GM12892 (cell line): ENCODE measurements at regions not wholly inside any gene's neighbourhood (a gene's known extent, or its start where the extent isn't known, plus 50 kb on each side); places are given as distances from the start of the nearest gene placed in this dataset.

Experiments used
- DNase-seq: peaks from one replicate; pipeline ENCODE4 v3.0.0; 2011; ENCODE audit not compliant: insufficient read length
- FAIRE-seq: peaks from 2 replicates; lab custom pipeline; 2011; peaks lifted over from hg19 to GRCh38; lab: Jason Lieb, UNC
- POLR2A ChIP-seq: IDR thresholded peaks from 2 replicates; pipeline ENCODE4 v1.6.1; 2011; ENCODE audit warnings: low read depth, low read length, control low read depth
- POLR2AphosphoS5 ChIP-seq: IDR thresholded peaks from 2 replicates; pipeline ENCODE4 v1.6.1; 2011; ENCODE audit warnings: low read depth, low read length, control low read depth
- TAF1 ChIP-seq: IDR thresholded peaks from 2 replicates; pipeline ENCODE4 v1.6.1; 2011; ENCODE audit warnings: low read depth, mild to moderate bottlenecking, control low read depth, low read length, borderline replicate concordance

DNA sequence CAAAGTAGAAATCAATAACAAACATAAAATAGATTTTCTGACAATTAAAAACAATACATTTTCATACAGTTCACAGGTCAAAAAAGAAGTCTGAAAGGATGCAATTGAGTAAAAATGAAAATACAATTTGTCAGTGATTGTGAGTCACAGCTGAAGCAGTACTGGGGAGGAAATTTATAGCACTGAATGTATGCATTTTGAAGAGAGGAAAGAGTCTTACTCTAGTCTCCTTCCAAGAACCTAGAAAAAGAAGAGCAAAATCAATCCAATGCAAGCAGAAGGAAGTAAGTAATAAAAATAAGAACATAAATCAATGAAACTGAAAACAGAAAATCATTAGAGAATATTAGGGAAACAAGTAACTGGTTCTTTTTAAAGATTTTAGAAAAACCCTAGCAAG lies 507.2 kb upstream of the IGFBP3 start:
- FAIRE-seq (no peak), DNase-seq (no peak)
- TF ChIP-seq POLR2A = no peak
- TF ChIP-seq TAF1 = no peak
- TF ChIP-seq POLR2AphosphoS5 = no peak

DNA sequence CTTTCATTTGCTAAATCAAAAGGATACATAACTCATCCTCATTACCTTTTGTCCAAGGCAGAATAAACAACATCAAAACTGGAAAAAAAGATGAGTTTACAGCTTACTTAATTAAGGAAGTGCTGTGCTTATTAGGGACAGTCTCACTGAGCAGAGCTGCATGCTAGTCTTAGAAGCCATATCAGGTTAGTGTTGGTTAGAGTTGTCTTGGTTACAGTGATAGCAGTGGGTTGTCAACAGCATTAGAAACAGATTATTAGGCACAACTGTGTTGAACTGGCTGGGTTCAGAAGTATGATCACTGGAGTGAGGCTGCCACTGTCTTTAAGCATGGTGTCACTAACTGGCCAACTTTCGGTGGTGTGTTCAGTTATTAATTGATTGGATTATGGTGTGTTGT lies 503.9 kb upstream of the IGFBP3 start:
- FAIRE-seq = no peak
- no peak for TF ChIP-seq POLR2AphosphoS5
- TF ChIP-seq TAF1 = no peak
- no peak for TF ChIP-seq POLR2A
- DNase-seq = no peak

DNA sequence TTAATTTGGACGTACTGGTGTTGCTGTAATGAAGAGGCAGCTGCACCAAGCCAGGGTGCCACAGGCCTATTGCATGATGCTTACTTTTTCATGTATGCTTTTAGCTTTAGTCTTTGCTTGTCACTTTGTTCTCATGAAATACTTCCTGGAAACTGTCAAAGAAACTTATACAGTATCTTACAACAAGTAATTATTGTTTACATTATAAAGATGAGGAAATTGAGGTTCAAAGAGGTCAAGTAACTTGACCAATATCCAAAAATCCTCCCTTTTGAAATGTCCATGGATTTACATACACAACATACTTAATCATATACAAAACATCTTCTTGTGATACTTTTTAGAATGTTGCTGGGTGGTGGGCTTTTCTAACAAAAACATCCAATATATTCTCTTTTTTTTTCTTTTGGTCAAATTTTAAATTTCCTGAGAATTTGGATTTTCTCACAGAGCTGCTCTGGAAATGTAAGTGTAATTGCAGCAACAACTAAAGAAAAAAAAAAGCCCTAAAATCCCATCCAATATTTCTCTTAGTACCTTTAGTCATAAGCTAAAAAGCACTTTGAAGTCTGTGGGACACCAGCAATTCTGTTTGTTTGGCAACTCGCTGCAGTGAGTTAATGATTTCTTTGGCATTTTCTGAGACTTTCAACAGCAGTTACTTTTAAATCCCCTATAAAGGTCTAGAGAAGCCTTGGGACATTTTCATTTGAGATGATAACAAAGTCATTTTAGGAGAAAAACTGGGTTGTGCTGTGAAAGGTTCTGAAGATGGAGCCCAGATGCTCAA lies 500.6 kb upstream of the IGFBP3 start:
- TF ChIP-seq POLR2AphosphoS5 = no peak
- TF ChIP-seq TAF1 = no peak
- TF ChIP-seq POLR2A = no peak
- no peak for FAIRE-seq
- no peak for DNase-seq

DNA sequence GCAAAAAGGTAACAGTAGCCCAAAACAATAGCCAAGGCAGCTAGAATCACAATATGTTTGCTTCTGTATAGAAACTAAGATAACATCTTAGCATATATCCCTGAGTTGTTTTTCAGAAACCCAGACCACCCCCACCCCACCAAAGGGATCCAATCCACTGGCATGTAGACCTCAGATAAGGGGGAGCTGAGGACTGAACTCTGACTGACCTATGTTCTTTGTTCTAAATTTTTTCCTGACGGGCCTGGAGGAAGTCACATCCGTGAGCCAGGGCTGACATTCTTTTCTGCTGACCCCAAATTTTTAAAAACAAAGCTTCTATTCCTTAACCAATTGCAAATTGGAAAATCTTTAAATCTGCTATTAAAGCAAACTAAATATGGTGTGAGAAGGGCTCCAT lies 493.9 kb upstream of the IGFBP3 start:
- TF ChIP-seq POLR2AphosphoS5 (no peak), POLR2A (no peak), TAF1 (no peak)
- DNase-seq = no peak
- FAIRE-seq = no peak

DNA sequence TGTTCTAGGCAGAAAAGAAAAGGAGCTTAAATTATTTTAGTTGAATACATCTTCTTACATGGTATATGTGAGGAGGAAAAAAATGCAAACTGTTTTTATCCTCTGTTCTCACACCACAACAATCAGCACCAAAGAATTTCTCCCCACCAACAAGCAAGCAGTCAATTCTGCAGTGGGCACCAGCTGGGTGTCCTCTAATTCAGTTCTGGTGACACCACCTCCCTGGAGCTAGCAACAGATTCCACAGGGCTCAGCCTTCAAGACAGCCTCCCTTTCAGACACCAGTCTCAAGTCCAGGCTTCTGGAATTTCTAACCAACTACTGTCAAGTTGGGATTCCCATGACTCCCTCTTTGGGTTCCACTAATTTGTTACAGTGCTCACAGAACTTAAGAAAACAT lies 490.2 kb upstream of the IGFBP3 start:
- FAIRE-seq (no peak), DNase-seq (no peak)
- TF ChIP-seq POLR2A (no peak), POLR2AphosphoS5 (no peak), TAF1 (no peak)

DNA sequence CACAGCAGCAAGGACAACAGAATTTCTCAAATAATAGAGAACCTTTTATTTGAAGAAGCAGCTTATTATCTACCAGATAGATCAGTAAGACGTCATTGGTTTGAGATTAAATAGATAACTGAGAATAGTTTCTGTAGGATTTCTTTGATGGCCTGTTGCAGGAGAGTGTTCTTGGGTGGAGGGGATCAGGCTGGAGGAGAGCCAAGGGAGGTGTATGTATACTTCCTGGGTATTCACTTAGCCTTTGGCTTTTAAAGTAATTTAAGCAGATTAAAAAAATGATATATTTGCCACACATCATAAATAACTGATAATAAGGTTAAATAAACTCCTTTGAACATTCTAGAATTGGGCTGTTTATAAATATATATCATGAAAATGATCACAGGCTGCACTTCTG lies 486.1 kb upstream of the IGFBP3 start:
- no peak for DNase-seq
- no peak for FAIRE-seq
- TF ChIP-seq POLR2AphosphoS5 = no peak

DNA sequence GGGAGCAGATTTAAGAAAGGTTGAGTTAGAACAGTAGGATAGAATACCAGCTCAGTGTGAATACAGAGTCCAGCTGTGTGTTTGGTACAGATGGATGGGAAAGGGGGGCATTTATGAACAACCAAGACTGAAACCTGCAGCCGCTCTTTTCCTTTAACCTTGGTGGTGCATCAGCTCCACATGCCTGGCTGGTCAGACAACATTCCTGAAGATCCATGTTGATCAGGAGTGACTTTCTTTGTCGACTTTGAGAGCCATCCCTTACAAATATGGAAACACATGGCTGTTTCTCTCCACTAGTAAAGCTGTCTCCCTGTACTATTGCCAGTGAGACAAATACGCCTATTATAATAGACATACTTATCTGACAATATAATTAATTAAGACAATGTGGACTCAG lies 476.5 kb upstream of the IGFBP3 start:
- DNase-seq (no peak), FAIRE-seq (no peak)
- TF ChIP-seq POLR2A (no peak), POLR2AphosphoS5 (no peak), TAF1 (no peak)

DNA sequence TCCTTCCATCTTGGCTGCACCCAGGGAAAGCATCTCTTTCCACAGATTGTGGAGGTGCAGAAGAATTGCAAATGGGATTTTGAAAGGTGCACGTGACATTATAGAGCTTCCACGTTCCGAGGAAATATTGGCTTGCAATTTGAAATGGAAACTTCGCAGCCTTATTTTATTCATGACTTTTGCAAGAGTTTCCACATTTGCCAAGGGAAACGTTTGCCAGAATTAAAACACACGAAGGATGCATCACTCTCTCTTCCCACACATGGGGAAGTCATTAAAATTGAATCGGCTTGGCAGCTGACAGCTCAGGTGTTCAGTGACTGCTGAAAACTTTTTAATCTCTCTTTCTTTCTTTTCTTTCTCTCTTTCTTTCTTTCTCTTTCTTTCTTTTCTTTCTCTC lies 475.4 kb upstream of the IGFBP3 start:
- TF ChIP-seq POLR2A (no peak), TAF1 (no peak), POLR2AphosphoS5 (no peak)
- FAIRE-seq (no peak), DNase-seq (no peak)

DNA sequence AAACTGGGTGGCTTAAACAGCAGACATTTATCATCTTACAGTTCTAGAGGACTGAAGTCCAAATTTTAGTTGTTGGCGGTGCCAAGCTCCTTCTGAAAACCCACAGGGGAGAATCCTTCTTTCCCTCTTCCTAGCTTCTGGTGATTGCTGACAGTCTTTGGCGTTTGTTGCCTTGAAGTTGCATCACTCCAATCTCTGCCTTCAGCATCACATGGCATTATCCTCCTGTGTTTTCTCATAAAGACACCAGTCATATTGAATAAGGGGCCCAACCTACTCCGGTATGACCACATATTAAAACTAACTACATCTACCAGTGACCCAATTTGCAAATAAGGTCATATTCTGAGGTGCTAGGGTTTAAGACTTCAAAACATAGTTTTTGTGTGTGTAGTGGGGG lies 472.1 kb upstream of the IGFBP3 start:
- no peak for FAIRE-seq
- TF ChIP-seq POLR2AphosphoS5 (no peak), POLR2A (no peak), TAF1 (no peak)
- no peak for DNase-seq

DNA sequence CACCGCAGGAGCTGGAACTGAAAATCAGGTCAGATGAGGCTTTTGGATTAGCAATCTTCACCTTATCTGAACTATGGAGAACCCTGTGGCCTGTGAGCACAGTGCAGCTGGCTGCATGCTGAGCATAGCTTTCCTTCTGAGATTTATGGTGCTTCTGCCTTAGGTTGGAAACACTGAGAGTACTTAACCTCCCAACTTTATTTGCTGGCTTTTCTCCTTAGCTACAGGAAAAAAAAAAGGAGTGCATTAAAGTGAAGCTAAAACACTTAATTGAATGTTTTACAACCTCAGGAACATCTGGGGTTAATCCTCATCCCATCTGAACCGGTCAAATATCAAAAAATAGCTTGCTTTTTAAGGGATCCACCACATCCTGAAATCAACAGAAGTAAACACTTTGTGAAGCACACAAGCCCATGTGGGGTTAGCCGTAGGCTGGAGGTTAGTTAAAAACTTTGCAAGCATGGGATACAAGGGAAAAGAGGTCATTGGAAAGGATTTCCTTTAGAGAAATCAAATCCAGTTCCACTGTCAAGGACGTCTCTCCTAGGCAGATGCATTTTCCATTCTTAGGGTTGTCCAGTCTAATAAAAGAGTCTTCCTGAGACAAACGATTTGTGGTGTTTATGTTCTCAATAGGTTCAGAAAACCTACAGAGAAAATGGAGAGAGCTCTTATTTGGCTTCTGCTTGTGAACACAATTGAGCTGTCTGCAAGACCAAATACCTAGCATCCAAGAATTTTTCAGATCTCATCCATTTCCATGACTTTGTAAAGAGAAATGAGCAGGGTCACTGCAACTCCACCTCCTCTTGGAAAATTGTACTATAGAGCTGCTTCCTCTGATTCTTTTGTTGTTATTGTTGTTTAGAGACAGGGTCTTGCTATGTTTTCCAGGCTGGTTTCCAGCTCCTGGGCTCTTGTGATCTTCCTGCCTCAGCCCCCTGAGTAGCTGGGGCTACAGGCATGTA lies 470.4 kb upstream of the IGFBP3 start:
- TF ChIP-seq POLR2A (no peak), POLR2AphosphoS5 (no peak), TAF1 (no peak)
- DNase-seq (no peak), FAIRE-seq (no peak)

DNA sequence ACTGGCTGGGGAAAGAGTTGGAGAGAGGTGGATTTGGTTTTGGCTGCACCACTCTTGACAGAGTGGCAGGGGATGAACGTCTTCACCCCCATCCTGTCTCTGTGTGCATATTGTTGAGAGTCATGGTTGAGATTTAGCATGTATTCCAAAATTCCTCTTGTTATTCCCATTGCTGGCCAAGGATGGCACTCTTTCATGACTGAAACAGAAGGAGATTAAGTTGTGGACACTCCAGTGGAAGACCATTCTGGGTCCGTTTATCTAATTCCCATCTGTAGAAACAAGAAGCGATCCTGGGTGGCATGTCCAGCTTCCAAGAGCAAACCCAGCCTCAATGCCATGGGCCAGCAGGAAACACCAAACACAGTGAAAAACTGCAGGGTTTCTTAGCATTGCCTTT lies 469.0 kb upstream of the IGFBP3 start:
- FAIRE-seq = no peak
- TF ChIP-seq POLR2A = no peak
- no peak for TF ChIP-seq TAF1
- no peak for TF ChIP-seq POLR2AphosphoS5
- no peak for DNase-seq
